Heart left ventricle (tissue), 13 donors: ENCODE measurements at regions not wholly inside any gene's neighbourhood (a gene's known extent, or its start where the extent isn't known, plus 50 kb on each side); places are given as distances from the start of the nearest gene placed in this dataset.

Experiments used
- POLR2A ChIP-seq, 2 donors: fragments of 450-650 bp; IDR thresholded peaks; one replicate each; pipeline ENCODE4 v1.6.1; 2017; ENCODE audit warnings: antibody characterized with exemption in 2 of 2, mild to moderate bottlenecking in 2 of 2, moderate library complexity in 2 of 2
- TF ChIP-seq, protein P1 (sequence below), 12 donors: fragments of 200-600 bp; sonication (generic) in 4 of 12; IDR thresholded peaks; one replicate each; pipeline versions ENCODE4 v1.5.0 to v1.8.0; 2018 to 2022; ENCODE audit warnings: antibody characterized with exemption in 12 of 12, mild to moderate bottlenecking in 5 of 12
- donor health status: ischemic (EF 13 %, LVEDD 7.1; RV severe dilation, severe dysfunction).
- donor health status: DM: no; HTN: yes; CAD: no.
- donor health status: DM: no; HTN: no; CAD: no.
- donor health status: ischemic (EF 25% LVEDD 6.9; RV normal size, moderate dysfunction).
- donor health status: ischemic (EF 25% LVEDD 5.7; RV mildly dilated, moderate dysfunction).
- donor health status: ischemic (EF 35%, LVEDD 5.7; RV mildly dilated, moderate dysfunction).
- donor health status: nonischemic (EF 11% LVEDD 7.7; RV severe dilation, severe dysfunction).
- donor health status: DM: yes; HTN: yes; CAD: no.
- donor health status: PGD.
- donor health status: ischemic (EF 29% LVEDD 5.4; RV normal size, mild dysfunction).
- donor health status: nonischemic (EF 23%, LVEDD 6.1; RV moderate dilation, normal function).

GRCh38 chr4:183842129-183842528 lies 63.0 kb upstream of the STOX2 start:
- TF ChIP-seq, protein P1, sequence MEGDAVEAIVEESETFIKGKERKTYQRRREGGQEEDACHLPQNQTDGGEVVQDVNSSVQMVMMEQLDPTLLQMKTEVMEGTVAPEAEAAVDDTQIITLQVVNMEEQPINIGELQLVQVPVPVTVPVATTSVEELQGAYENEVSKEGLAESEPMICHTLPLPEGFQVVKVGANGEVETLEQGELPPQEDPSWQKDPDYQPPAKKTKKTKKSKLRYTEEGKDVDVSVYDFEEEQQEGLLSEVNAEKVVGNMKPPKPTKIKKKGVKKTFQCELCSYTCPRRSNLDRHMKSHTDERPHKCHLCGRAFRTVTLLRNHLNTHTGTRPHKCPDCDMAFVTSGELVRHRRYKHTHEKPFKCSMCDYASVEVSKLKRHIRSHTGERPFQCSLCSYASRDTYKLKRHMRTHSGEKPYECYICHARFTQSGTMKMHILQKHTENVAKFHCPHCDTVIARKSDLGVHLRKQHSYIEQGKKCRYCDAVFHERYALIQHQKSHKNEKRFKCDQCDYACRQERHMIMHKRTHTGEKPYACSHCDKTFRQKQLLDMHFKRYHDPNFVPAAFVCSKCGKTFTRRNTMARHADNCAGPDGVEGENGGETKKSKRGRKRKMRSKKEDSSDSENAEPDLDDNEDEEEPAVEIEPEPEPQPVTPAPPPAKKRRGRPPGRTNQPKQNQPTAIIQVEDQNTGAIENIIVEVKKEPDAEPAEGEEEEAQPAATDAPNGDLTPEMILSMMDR (IDR thresholded peaks at IDR 0.05), result no peak
- no peak for TF ChIP-seq POLR2A (IDR thresholded peaks at IDR 0.05)
